Activated CD8-positive, alpha-beta memory T cell treated with anti-CD3 and anti-CD28 coated beads, Interleukin-2, amount 50 U/mL, for 24 hours (primary cell): ENCODE measurements at regions not wholly inside any gene's neighbourhood (a gene's known extent, or its start where the extent isn't known, plus 50 kb on each side); places are given as distances from the start of the nearest gene placed in this dataset.
"Not testable (repeated sequence)": the region's sequence is repeated elsewhere in the genome, so short reads cannot be mapped to it uniquely, and the experiment has no call there.

Experiments used
- DNase-seq: peaks from one replicate; pipeline ENCODE4 v3.0.0-alpha.2; 2020; ENCODE audit errors: extremely low read depth

DNA sequence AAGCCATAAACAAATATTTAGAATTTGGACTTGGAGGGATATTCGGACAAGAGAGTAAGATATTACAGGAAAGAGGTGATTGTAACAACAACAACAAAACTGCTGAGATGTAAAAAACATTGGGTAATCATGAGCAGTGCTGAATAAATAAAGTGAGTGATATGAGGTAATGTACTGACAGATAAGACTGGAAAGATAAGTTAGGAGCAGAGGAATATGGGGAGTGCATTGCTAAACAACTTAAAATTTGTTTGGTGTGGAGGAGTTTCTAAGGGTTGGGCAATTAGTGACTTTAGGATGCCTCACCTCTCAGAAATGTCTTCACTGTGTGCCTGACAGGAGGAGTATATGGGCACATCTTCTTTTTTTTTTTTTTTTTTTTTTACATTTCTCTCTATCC lies 637.8 kb upstream of the GRIA3 start:
- no peak for DNase-seq

GRCh38 chrX:122552286-122552800 lies 631.7 kb upstream of the GRIA3 start:
- DNase-seq: no peak

- DNase-seq: no peak
Measured at GRCh38 chrX:122555925-122556324, 628.2 kb upstream of the GRIA3 start.

DNA sequence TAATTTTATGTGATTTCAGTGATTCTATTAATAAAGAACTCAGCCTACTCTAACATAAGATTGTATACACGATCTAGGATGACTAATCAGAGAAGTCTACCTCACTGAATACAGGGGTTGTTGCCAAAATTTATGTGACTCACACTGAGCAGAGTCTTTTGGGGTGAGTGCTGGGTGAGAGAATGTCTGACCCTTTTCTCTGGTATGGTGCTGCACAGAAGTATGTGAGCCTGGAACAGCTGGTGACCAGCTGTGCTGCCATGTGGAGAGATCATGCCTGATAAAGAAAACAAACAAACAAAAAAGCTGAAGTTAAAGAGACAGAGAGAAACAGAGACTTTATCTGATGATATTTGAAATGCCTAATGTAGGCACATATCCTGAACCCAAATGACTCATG lies 618.1 kb upstream of the GRIA3 start:
- DNase-seq: no peak

GRCh38 chrX:122566401-122566800 lies 617.7 kb upstream of the GRIA3 start:
- DNase-seq: no peak

- DNase-seq: no peak
Measured at GRCh38 chrX:122567911-122568310, 616.2 kb upstream of the GRIA3 start.

DNA sequence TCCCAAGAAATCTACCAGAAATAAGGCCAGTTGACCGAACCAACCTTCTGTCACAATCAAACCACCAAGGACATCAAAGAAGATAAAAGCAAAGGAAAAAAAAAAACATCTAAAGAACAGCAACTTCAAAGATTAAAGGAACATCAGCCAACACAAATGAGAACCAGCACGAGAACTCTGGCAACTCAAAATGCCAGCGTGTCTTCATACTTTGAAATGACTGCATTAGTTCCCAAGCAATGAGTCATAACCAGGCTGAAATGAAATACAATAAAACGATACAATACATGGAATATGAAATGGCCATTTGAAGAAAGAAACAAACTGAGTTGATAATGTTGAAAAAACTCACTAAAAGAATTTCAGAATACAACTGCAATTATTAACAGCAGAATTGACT lies 611.6 kb upstream of the GRIA3 start:
- no peak for DNase-seq

- no peak for DNase-seq
Measured at GRCh38 chrX:122579036-122579435, 605.0 kb upstream of the GRIA3 start.

- DNase-seq: no peak
Measured at GRCh38 chrX:122579526-122579925, 604.6 kb upstream of the GRIA3 start.

DNA sequence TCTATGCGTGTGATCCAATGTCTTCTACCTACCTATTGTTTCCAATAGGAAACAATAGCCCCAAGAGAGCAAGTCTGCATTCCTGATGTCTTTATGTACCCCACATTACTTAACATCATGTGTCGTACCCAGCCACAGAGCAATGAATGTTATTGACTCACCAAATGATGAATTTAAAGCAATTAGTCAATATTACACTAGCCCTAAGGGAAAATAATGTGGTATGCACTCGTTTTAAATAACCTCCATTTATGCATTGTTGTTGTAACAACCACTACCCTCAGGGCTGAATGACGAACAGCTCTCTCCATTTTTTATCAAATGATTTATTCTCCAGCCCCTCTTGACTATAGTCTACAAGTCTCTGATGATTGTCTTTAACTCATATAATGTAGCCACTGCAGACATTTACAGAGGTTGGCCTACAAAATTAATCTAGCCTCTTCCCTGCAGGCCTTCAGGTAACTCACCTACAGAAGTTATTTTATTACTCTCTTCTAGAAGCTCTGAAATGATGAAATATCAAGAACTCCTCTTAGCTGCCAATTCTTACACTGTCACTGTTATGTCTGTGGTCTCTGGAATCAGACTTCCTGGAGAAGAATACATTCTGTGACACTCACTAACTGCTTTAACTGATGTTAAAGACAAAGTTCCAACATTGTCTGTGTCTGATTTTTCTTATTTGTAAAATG lies 601.7 kb upstream of the GRIA3 start:
- DNase-seq: no peak

GRCh38 chrX:122582975-122583305 lies 601.1 kb upstream of the GRIA3 start:
- DNase-seq: no peak

GRCh38 chrX:122583551-122583950 lies 600.5 kb upstream of the GRIA3 start:
- no peak for DNase-seq

GRCh38 chrX:122584981-122585380 lies 599.1 kb upstream of the GRIA3 start:
- DNase-seq: no peak

- DNase-seq: no peak
Measured at GRCh38 chrX:122586831-122587230, 597.2 kb upstream of the GRIA3 start.

DNA sequence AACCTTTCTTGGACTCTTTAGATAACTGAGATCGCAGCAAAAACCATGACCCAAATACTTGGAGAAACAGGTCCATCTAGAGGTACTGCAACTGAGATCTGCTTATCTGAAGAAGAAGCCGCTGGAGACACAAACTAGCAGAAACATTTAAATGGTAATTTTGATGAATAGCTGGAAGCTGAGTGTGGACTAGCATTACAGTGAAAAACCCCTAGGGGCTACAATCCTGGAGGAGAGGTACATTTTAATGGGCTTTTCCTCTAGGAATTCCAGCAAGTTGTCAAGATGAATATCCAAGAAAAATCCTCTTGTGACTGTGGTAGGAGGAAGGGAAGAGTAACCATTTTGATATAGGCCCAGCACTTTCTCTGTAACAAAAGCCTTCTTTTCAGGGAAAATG lies 592.5 kb upstream of the GRIA3 start:
- no peak for DNase-seq

- DNase-seq: no peak
Measured at GRCh38 chrX:122596998-122597397, 587.1 kb upstream of the GRIA3 start.

GRCh38 chrX:122622795-122623194 lies 561.3 kb upstream of the GRIA3 start:
- DNase-seq: no peak

GRCh38 chrX:122625239-122625638 lies 558.8 kb upstream of the GRIA3 start:
- DNase-seq: no peak

DNA sequence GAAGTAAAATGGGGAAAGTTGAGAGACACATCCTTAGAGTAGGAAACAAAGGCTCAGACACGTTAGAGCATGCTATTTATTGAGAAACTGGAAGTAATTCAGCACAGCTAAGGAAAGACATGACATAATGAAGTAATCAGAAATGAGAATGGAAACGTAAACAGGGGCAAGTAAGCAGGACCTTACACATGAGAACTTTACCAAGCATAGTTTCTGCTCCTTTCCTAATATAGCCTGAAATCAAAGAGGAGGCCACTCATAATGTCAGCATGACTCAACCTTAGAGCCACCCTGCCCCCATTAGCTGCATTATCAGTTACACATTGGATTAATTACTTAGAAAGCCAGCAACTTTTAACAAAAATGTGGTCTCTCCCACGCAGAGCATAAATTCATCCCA lies 558.3 kb upstream of the GRIA3 start:
- DNase-seq: no peak

- no peak for DNase-seq
Measured at GRCh38 chrX:122626871-122627270, 557.2 kb upstream of the GRIA3 start.

DNA sequence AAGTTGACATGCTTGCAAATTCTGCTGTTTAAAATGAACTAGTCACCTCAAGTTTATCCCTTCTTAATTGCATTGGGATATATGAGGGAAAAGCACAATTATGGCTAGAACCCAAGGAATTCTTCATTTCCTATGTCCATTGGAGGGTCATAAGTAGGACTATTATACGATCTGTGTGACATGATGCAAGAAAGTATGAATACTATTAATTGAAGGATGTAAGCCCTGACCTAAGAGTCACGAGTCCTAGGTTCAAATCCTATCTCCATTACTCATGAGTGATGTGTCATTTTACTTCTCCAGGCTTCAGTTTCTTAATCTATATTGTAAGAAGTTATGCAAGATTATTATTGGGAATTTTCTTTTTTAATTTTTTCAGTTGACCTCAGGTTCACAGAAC lies 542.9 kb upstream of the GRIA3 start:
- DNase-seq: no peak

- no peak for DNase-seq
Measured at GRCh38 chrX:122641826-122642225, 542.3 kb upstream of the GRIA3 start.

- not testable (repeated sequence) for DNase-seq
Measured at GRCh38 chrX:122655256-122655655, 528.8 kb upstream of the GRIA3 start.

- DNase-seq: no peak
Measured at GRCh38 chrX:122666601-122667000, 517.5 kb upstream of the GRIA3 start.
